DLD1 (cell line): ENCODE measurements at regions not wholly inside any gene's neighbourhood (a gene's known extent, or its start where the extent isn't known, plus 50 kb on each side); places are given as distances from the start of the nearest gene placed in this dataset.
"Not testable (repeated sequence)": the region's sequence is repeated elsewhere in the genome, so short reads cannot be mapped to it uniquely, and the experiment has no call there.

ENCODE experiments used
- in situ Hi-C: cut with HindIII; loops from 2 replicates; pipeline ENCODE4 v1.10.0; 2017; ENCODE audit warnings: low sequenced_read_pairs

- in situ Hi-C loops, result no loop called here
Measured at GRCh38 chr7:138249975-138250374, 173.7 kb downstream of the AKR1D1 start.

- in situ Hi-C loops, result not testable (repeated sequence)
Measured at GRCh38 chr7:138252666-138253065, 176.4 kb downstream of the AKR1D1 start.

- in situ Hi-C loops, result no loop called here
Measured at GRCh38 chr7:138254444-138254843, 178.2 kb downstream of the AKR1D1 start.

- in situ Hi-C loops, result no loop called here
Measured at GRCh38 chr7:138257459-138258196, 181.4 kb downstream of the AKR1D1 start.

GRCh38 chr7:138258197-138258559 is 181.9 kb downstream of the AKR1D1 start:
- in situ Hi-C loops, result no loop called here

- in situ Hi-C loops, result no loop called here
Measured at GRCh38 chr7:138259675-138260074, 183.4 kb downstream of the AKR1D1 start.

- in situ Hi-C loops, result no loop called here
Measured at GRCh38 chr7:138267934-138268333, 191.7 kb downstream of the AKR1D1 start.

- in situ Hi-C loops, result no loop called here
Measured at GRCh38 chr7:138276891-138277290, 183.2 kb upstream of the TRIM24 start.

- in situ Hi-C loops, result no loop called here
Measured at GRCh38 chr7:138278601-138279000, 181.5 kb upstream of the TRIM24 start.

- in situ Hi-C loops, result no loop called here
Measured at GRCh38 chr7:138282997-138283396, 177.1 kb upstream of the TRIM24 start.

- in situ Hi-C loops, result no loop called here
Measured at GRCh38 chr7:138285129-138285528, 174.9 kb upstream of the TRIM24 start.

GRCh38 chr7:138286846-138287245 is 173.2 kb upstream of the TRIM24 start:
- in situ Hi-C loops, result no loop called here

- in situ Hi-C loops, result no loop called here
Measured at GRCh38 chr7:138287549-138287948, 172.5 kb upstream of the TRIM24 start.

GRCh38 chr7:138289082-138289481 is 171.0 kb upstream of the TRIM24 start:
- in situ Hi-C loops, result no loop called here

GRCh38 chr7:138289864-138290263 is 170.2 kb upstream of the TRIM24 start:
- in situ Hi-C loops, result loop anchor here (5.0 kb wide), 1 partner anchor 68 kb away; no protein-coding TSS in a partner anchor

- in situ Hi-C loops, result loop anchor here (5.0 kb wide), 1 partner anchor 71 kb away; no protein-coding TSS in a partner anchor
Measured at GRCh38 chr7:138292951-138293350, 167.1 kb upstream of the TRIM24 start.

- in situ Hi-C loops, result no loop called here
Measured at GRCh38 chr7:138295049-138295637, 164.9 kb upstream of the TRIM24 start.

- in situ Hi-C loops, result no loop called here
Measured at GRCh38 chr7:138297526-138297925, 162.5 kb upstream of the TRIM24 start.

GRCh38 chr7:138299066-138299465 is 161.0 kb upstream of the TRIM24 start:
- in situ Hi-C loops, result no loop called here

GRCh38 chr7:138303230-138304070 is 156.6 kb upstream of the TRIM24 start:
- in situ Hi-C loops, result no loop called here

- in situ Hi-C loops, result no loop called here
Measured at GRCh38 chr7:138304071-138304320, 156.1 kb upstream of the TRIM24 start.

GRCh38 chr7:138307633-138308032 is 152.4 kb upstream of the TRIM24 start:
- in situ Hi-C loops, result no loop called here
